ENCODE measurements at regions not wholly inside any gene's neighbourhood (a gene's known extent, or its start where the extent isn't known, plus 50 kb on each side); places are given as distances from the start of the nearest gene placed in this dataset.

GRCh38 chr2:14313341-14313740 lies 319.2 kb upstream of the LRATD1 start:
- DNase-seq (ENCODE audit: low spot score): no peak
- TF ChIP-seq, protein P1, sequence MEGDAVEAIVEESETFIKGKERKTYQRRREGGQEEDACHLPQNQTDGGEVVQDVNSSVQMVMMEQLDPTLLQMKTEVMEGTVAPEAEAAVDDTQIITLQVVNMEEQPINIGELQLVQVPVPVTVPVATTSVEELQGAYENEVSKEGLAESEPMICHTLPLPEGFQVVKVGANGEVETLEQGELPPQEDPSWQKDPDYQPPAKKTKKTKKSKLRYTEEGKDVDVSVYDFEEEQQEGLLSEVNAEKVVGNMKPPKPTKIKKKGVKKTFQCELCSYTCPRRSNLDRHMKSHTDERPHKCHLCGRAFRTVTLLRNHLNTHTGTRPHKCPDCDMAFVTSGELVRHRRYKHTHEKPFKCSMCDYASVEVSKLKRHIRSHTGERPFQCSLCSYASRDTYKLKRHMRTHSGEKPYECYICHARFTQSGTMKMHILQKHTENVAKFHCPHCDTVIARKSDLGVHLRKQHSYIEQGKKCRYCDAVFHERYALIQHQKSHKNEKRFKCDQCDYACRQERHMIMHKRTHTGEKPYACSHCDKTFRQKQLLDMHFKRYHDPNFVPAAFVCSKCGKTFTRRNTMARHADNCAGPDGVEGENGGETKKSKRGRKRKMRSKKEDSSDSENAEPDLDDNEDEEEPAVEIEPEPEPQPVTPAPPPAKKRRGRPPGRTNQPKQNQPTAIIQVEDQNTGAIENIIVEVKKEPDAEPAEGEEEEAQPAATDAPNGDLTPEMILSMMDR (IDR thresholded peaks at IDR 0.05; ENCODE audit: extremely low read depth, missing control alignments): no peak

- TF ChIP-seq, protein P1 (IDR thresholded peaks at IDR 0.05; ENCODE audit: extremely low read depth, missing control alignments): no peak
Measured at GRCh38 chr2:14316594-14316993, 315.9 kb upstream of the LRATD1 start.

GRCh38 chr2:14321357-14321756 lies 311.2 kb upstream of the LRATD1 start:
- no peak for DNase-seq (ENCODE audit: low spot score)
- TF ChIP-seq, protein P1 (IDR thresholded peaks at IDR 0.05; ENCODE audit: extremely low read depth, missing control alignments): no peak

More at GRCh38 chr2:14316594-14316993, 315.9 kb upstream of the LRATD1 start:
- DNase-seq (ENCODE audit: low spot score): no peak

DNA sequence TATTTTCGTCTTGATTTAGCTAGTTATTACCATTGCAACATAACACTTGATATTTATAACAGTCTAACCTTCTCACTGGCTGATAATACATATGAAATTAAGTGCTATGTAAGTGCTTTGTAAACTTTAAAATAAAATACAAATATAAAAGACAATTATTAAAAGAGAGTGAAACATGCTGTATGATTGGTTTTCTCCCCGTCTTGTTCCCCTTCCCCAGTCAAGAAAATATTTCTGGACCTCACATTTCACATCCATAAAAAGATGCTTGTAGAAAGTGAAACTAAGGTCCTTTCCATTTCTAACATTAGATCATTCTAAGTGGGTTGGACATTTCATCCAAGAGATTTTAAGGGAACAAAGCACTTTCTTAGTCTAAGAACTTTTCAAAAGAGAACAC lies 310.2 kb upstream of the LRATD1 start:
- TF ChIP-seq, protein P1 (IDR thresholded peaks at IDR 0.05; ENCODE audit: extremely low read depth, missing control alignments): no peak
- no peak for DNase-seq (ENCODE audit: low spot score)

- TF ChIP-seq, protein P1 (IDR thresholded peaks at IDR 0.05; ENCODE audit: extremely low read depth, missing control alignments): no peak
- DNase-seq (ENCODE audit: low spot score): no peak
Measured at GRCh38 chr2:14324308-14324707, 308.2 kb upstream of the LRATD1 start.

DNA sequence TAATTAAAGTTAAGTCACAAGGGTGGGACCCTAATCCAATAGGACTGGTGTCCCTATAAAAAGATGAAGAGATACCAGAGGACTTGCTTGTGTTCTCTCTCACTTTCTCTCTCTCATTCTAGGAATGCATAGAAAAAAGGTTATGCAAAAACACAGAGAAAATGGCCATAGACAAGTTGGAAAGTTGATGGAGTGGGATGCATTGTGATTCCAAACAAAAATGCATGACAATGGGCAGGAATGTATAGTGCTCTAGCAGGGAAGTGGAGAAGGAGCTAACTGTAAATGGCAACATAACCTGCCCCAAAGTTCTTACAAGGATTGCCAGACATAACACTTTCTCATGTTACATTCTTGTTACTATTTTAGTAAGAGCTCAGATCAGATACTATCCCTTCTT lies 301.6 kb upstream of the LRATD1 start:
- TF ChIP-seq, protein P1 (IDR thresholded peaks at IDR 0.05; ENCODE audit: extremely low read depth, missing control alignments): no peak
- DNase-seq (ENCODE audit: low spot score): no peak

DNA sequence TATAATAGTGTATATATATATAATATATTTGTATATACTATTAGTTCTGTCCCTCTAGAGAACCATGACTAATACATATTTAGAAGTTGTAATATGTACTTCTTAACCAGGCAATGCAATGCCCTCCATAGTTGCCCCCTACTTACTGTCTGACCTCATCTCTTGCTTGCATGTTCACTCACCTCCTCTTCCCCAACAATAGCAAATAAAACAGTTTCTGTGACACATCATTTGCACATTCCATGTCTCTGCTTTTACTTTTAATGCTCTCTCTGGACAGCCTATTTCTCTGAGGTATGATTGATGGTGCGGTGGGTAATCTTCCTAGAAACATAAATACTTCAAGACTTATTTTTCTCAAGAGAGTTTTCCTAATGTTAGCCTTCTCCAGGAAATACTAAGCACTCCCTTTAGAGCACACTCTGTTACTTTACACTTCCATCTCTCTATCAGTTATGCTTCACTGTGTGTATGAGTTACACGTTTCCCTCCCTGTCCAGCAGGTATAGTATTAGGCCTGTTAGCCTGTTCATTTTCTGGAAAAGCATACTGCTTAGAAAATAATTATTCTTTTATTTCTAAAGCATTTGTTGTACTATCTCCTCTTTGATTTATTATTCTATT lies 295.6 kb upstream of the LRATD1 start:
- TF ChIP-seq, protein P1 (IDR thresholded peaks at IDR 0.05; ENCODE audit: extremely low read depth, missing control alignments): no peak
- DNase-seq (ENCODE audit: low spot score): no peak

Measured in GM20000 (cell line).